ENCODE measurements at regions not wholly inside any gene's neighbourhood (a gene's known extent, or its start where the extent isn't known, plus 50 kb on each side); places are given as distances from the start of the nearest gene placed in this dataset.
"Not testable (repeated sequence)": the region's sequence is repeated elsewhere in the genome, so short reads cannot be mapped to it uniquely, and the experiment has no call there.

- DNase-seq = no peak
Measured at GRCh38 chr9:108265065-108265464, 590.7 kb downstream of the ACTL7B start.

GRCh38 chr9:108264093-108264492 lies 591.7 kb downstream of the ACTL7B start:
- DNase-seq = no peak

- DNase-seq = no peak
Measured at GRCh38 chr9:108262836-108263235, 593.0 kb downstream of the ACTL7B start.

GRCh38 chr9:108259917-108260675 lies 595.7 kb downstream of the ACTL7B start:
- no peak for DNase-seq

GRCh38 chr9:108258640-108259039 lies 597.1 kb downstream of the ACTL7B start:
- no peak for DNase-seq

GRCh38 chr9:108257382-108257781 lies 598.4 kb downstream of the ACTL7B start:
- DNase-seq = no peak

GRCh38 chr9:108254236-108254635 lies 601.5 kb downstream of the ACTL7B start:
- no peak for DNase-seq

- not testable (repeated sequence) for DNase-seq
Measured at GRCh38 chr9:108247391-108247790, 608.4 kb downstream of the ACTL7B start.

- DNase-seq = no peak
Measured at GRCh38 chr9:108245901-108246300, 609.9 kb downstream of the ACTL7B start.

GRCh38 chr9:108245331-108245730 lies 610.5 kb downstream of the ACTL7B start:
- no peak for DNase-seq

- DNase-seq = no peak
Measured at GRCh38 chr9:108244686-108245085, 611.1 kb downstream of the ACTL7B start.

GRCh38 chr9:108241384-108242073 lies 614.3 kb downstream of the ACTL7B start:
- no peak for DNase-seq

GRCh38 chr9:108239696-108240321 lies 616.0 kb downstream of the ACTL7B start:
- DNase-seq = no peak

- DNase-seq = no peak
Measured at GRCh38 chr9:108235609-108236008, 620.2 kb downstream of the ACTL7B start.

GRCh38 chr9:108234811-108235210 lies 621.0 kb downstream of the ACTL7B start:
- DNase-seq = no peak

- no peak for DNase-seq
Measured at GRCh38 chr9:108225149-108225800, 630.5 kb downstream of the ACTL7B start.

GRCh38 chr9:108224716-108225115 lies 631.1 kb downstream of the ACTL7B start:
- no peak for DNase-seq

GRCh38 chr9:108219664-108220063 lies 636.1 kb downstream of the ACTL7B start:
- no peak for DNase-seq

GRCh38 chr9:108217431-108218349 lies 638.1 kb downstream of the ACTL7B start:
- DNase-seq = no peak

GRCh38 chr9:108213511-108213910 lies 642.3 kb downstream of the ACTL7B start:
- DNase-seq = no peak

- no peak for DNase-seq
Measured at GRCh38 chr9:108212184-108212583, 643.6 kb downstream of the ACTL7B start.

- no peak for DNase-seq
Measured at GRCh38 chr9:108211411-108211955, 644.3 kb downstream of the ACTL7B start.

Measured in CD4-positive, alpha-beta T cell treated with Interleukin-1 beta for 1 hour (primary cell).